Mesenchymal stem cell (in vitro differentiated cells and primary cell): ENCODE measurements at regions not wholly inside any gene's neighbourhood (a gene's known extent, or its start where the extent isn't known, plus 50 kb on each side); places are given as distances from the start of the nearest gene placed in this dataset.

Source experiments
- DNase-seq: peaks from one replicate; pipeline ENCODE4 v3.0.0-alpha.2; 2013
- H2AFZ ChIP-seq: one replicate; pipeline ENCODE4 v1.6.1; 2013; ENCODE audit warnings: low read depth, mild to moderate bottlenecking, control low read depth, inconsistent platforms, low read length, moderate library complexity
- H2AK5ac ChIP-seq: 2 replicates; pipeline ENCODE4 v1.6.1; 2013; ENCODE audit warnings: low read length, moderate library complexity, mild to moderate bottlenecking, inconsistent platforms; ENCODE audit not compliant: severe bottlenecking
- H2BK120ac ChIP-seq: one replicate; pipeline ENCODE4 v1.6.1; 2013; ENCODE audit warnings: low read depth, mild to moderate bottlenecking, inconsistent platforms, low read length, moderate library complexity
- H2BK12ac ChIP-seq, 2 experiments: one replicate each; pipeline ENCODE4 v1.6.1; 2013; ENCODE audit warnings: inconsistent platforms in 2 of 2, low read length in 2 of 2, mild to moderate bottlenecking in 2 of 2, moderate library complexity in 2 of 2, control low read depth in 1 of 2
- H2BK15ac ChIP-seq: one replicate; pipeline ENCODE4 v1.6.1; 2013; ENCODE audit warnings: mild to moderate bottlenecking, low read depth, inconsistent platforms; ENCODE audit not compliant: poor library complexity, severe bottlenecking
- H2BK5ac ChIP-seq: 2 replicates; pipeline ENCODE4 v1.6.1; 2013; ENCODE audit warnings: low read depth, mild to moderate bottlenecking, low read length, control low read depth, inconsistent platforms; ENCODE audit not compliant: poor library complexity, severe bottlenecking
- H3K14ac ChIP-seq, 2 experiments: one replicate each; pipeline ENCODE4 v1.6.1; 2013; ENCODE audit warnings: inconsistent platforms in 2 of 2, low read length in 2 of 2, control low read depth in 1 of 2, mild to moderate bottlenecking in 1 of 2, moderate library complexity in 1 of 2
- H3K18ac ChIP-seq, 2 experiments: one replicate each; pipeline ENCODE4 v1.6.1; 2013; ENCODE audit warnings: inconsistent platforms in 2 of 2, low read length in 2 of 2, control low read depth in 1 of 2, low read depth in 1 of 2, mild to moderate bottlenecking in 1 of 2
- H3K23ac ChIP-seq, 2 experiments: one replicate each; pipeline ENCODE4 v1.6.1; 2013; ENCODE audit warnings: inconsistent platforms in 2 of 2, low read length in 2 of 2, mild to moderate bottlenecking in 2 of 2, moderate library complexity in 2 of 2, control low read depth in 1 of 2
- H3K27ac ChIP-seq: 2 replicates; pipeline ENCODE4 v1.5.1; 2013; ENCODE audit warnings: mild to moderate bottlenecking, moderate library complexity, low read length, control low read depth, inconsistent platforms; ENCODE audit not compliant: poor library complexity, severe bottlenecking
- H3K27me3 ChIP-seq, 2 experiments: 2 replicates each; pipeline versions ENCODE4 v1.6.1 to v1.7.0; 2013; ENCODE audit warnings: low read length in 2 of 2, mild to moderate bottlenecking in 2 of 2, moderate library complexity in 2 of 2, control low read depth in 1 of 2, inconsistent platforms in 1 of 2; ENCODE audit not compliant: control insufficient read depth in 1 of 2, insufficient read depth in 1 of 2
- H3K36me3 ChIP-seq, 2 experiments: 2 replicates each; pipeline versions ENCODE4 v1.6.1 to v1.7.0; 2013; ENCODE audit warnings: low read length in 2 of 2, control low read depth in 1 of 2, inconsistent platforms in 1 of 2, low read depth in 1 of 2, mild to moderate bottlenecking in 1 of 2; ENCODE audit not compliant: insufficient read depth in 2 of 2, control insufficient read depth in 1 of 2
- H3K4ac ChIP-seq, 2 experiments: one replicate each; pipeline ENCODE4 v1.6.1; 2013; ENCODE audit warnings: inconsistent platforms in 2 of 2, low read length in 2 of 2, mild to moderate bottlenecking in 2 of 2, moderate library complexity in 2 of 2, control low read depth in 1 of 2, low read depth in 1 of 2
- H3K4me1 ChIP-seq: 2 replicates; pipeline ENCODE4 v1.6.1; 2013; ENCODE audit warnings: low read depth, low read length, control low read depth; ENCODE audit not compliant: control insufficient read depth, insufficient read depth
- H3K4me2 ChIP-seq: 2 replicates; pipeline ENCODE4 v1.6.1; 2013; ENCODE audit warnings: low read length, mild to moderate bottlenecking, inconsistent platforms; ENCODE audit not compliant: poor library complexity, severe bottlenecking
- H3K4me3 ChIP-seq, 2 experiments: 2 replicates each; pipeline versions ENCODE4 v1.5.1 to v1.7.0; 2013; ENCODE audit warnings: low read length in 2 of 2, mild to moderate bottlenecking in 2 of 2, control low read depth in 1 of 2, low read depth in 1 of 2; ENCODE audit not compliant: insufficient read depth in 1 of 2
- H3K79me1 ChIP-seq: replicated peaks from 2 replicates; pipeline ENCODE4 v1.6.1; 2013; ENCODE audit warnings: mild to moderate bottlenecking, control low read depth, low read length, inconsistent platforms; ENCODE audit not compliant: poor library complexity, severe bottlenecking
- H3K9ac ChIP-seq: 2 replicates; pipeline ENCODE4 v1.7.0; 2013; ENCODE audit warnings: mild to moderate bottlenecking, low read length, moderate library complexity
- H3K9me3 ChIP-seq: 2 replicates; pipeline ENCODE4 v1.7.0; 2013; ENCODE audit warnings: mild to moderate bottlenecking, low read length; ENCODE audit not compliant: control insufficient read depth
- H4K8ac ChIP-seq: one replicate; pipeline ENCODE4 v1.6.1; 2013; ENCODE audit warnings: inconsistent platforms, mild to moderate bottlenecking, low read length, moderate library complexity
- H4K91ac ChIP-seq: one replicate; pipeline ENCODE4 v1.6.1; 2013; ENCODE audit warnings: mild to moderate bottlenecking, low read length, inconsistent platforms
- WGBS: methylation state at CpG from one replicate; pipeline ENCODE4 v1.1.7; 2013; ENCODE audit warnings: mixed read lengths; 5-methylcytosine and 5-hydroxymethylcytosine counted together

- H2AK5ac ChIP-seq = no peak overlapping the region
- no peak overlapping the region for H3K14ac ChIP-seq
- H3K18ac ChIP-seq = no peak overlapping the region
- H2BK12ac ChIP-seq = no peak overlapping the region
- H4K91ac ChIP-seq = no peak overlapping the region
- H3K9ac ChIP-seq = no peak overlapping the region
- 74% methylated on average over 4 of the region's 4 CpGs for WGBS
- H3K9me3 ChIP-seq = no peaks in the 10 kb centered on the region
- H3K27me3 ChIP-seq = peaks cover 0 to 5% of the 10 kb centered on the region in 2 experiments
- no peaks in the 10 kb centered on the region for H3K79me1 ChIP-seq
- H3K4ac ChIP-seq = no peak overlapping the region
- DNase-seq = no peak
- H2BK5ac ChIP-seq = no peak overlapping the region
- no peak overlapping the region for H2AFZ ChIP-seq
- H3K4me1 ChIP-seq = no peaks in the 10 kb centered on the region
- no peak overlapping the region for H3K4me2 ChIP-seq
- H3K36me3 ChIP-seq = no peaks in the 10 kb centered on the region
- no peak overlapping the region for H3K23ac ChIP-seq
- no peak overlapping the region for H2BK15ac ChIP-seq
- no peak overlapping the region for H3K27ac ChIP-seq
- H2BK120ac ChIP-seq = no peak overlapping the region
- no peak overlapping the region for H3K4me3 ChIP-seq
- no peak overlapping the region for H4K8ac ChIP-seq
These were observed 106.4 kb upstream of the C14orf180 start for GRCh38 chr14:104473244-104473565.

- Histone ChIP-seq H2AFZ (no peak overlapping the region), H3K9ac (no peak overlapping the region), H2BK5ac (no peak overlapping the region), H3K4ac (no peak overlapping the region), H3K79me1 (no peaks in the 10 kb centered on the region), H3K27ac (no peak overlapping the region), H3K27me3 (peaks cover 0 to 5% of the 10 kb centered on the region in 2 experiments), H3K4me1 (no peaks in the 10 kb centered on the region), H4K8ac (no peak overlapping the region), H3K14ac (no peak overlapping the region), H3K18ac (no peak overlapping the region), H3K36me3 (no peaks in the 10 kb centered on the region), H2BK12ac (no peak overlapping the region), H3K9me3 (no peaks in the 10 kb centered on the region), H4K91ac (no peak overlapping the region), H3K23ac (no peak overlapping the region), H3K4me2 (no peak overlapping the region), H2BK120ac (no peak overlapping the region), H2AK5ac (no peak overlapping the region), H3K4me3 (no peak overlapping the region), H2BK15ac (no peak overlapping the region)
- 84% methylated on average over 45 of the region's 45 CpGs for WGBS
- no peak for DNase-seq
These were observed 105.7 kb upstream of the C14orf180 start for GRCh38 chr14:104473649-104474494.

GRCh38 chr14:104474495-104475213 lies 104.9 kb upstream of the C14orf180 start:
- Histone ChIP-seq H3K36me3 (no peaks in the 10 kb centered on the region), H3K4me3 (no peak overlapping the region), H3K18ac (no peak overlapping the region), H3K9ac (no peak overlapping the region), H3K4me2 (no peak overlapping the region), H2BK5ac (no peak overlapping the region), H4K8ac (no peak overlapping the region), H2AFZ (no peak overlapping the region), H3K27ac (no peak overlapping the region), H2BK15ac (no peak overlapping the region), H3K79me1 (no peaks in the 10 kb centered on the region), H3K4ac (no peak overlapping the region), H2AK5ac (no peak overlapping the region), H3K23ac (no peak overlapping the region), H3K27me3 (peaks cover 0 to 5% of the 10 kb centered on the region in 2 experiments), H4K91ac (no peak overlapping the region), H3K14ac (no peak overlapping the region), H3K9me3 (no peaks in the 10 kb centered on the region), H3K4me1 (no peaks in the 10 kb centered on the region), H2BK12ac (no peak overlapping the region), H2BK120ac (no peak overlapping the region)
- DNase-seq = no peak
- WGBS = 83% methylated on average over 14 of the region's 18 CpGs

GRCh38 chr14:104475256-104475655 lies 104.3 kb upstream of the C14orf180 start:
- Histone ChIP-seq H3K9ac (no peak overlapping the region), H3K4me2 (no peak overlapping the region), H3K4me3 (no peak overlapping the region), H2BK5ac (no peak overlapping the region), H2BK15ac (no peak overlapping the region), H3K9me3 (no peaks in the 10 kb centered on the region), H3K27ac (no peak overlapping the region), H3K14ac (no peak overlapping the region), H3K36me3 (no peaks in the 10 kb centered on the region), H2BK120ac (no peak overlapping the region), H3K4ac (no peak overlapping the region), H4K91ac (no peak overlapping the region), H4K8ac (no peak overlapping the region), H2BK12ac (no peak overlapping the region), H3K18ac (no peak overlapping the region), H2AFZ (no peak overlapping the region), H3K79me1 (no peaks in the 10 kb centered on the region), H3K4me1 (no peaks in the 10 kb centered on the region), H3K27me3 (peaks cover 0 to 5% of the 10 kb centered on the region in 2 experiments), H3K23ac (no peak overlapping the region), H2AK5ac (no peak overlapping the region)
- DNase-seq = no peak
- 80% methylated on average over 12 of the region's 12 CpGs for WGBS
